ENCODE measurements at regions not wholly inside any gene's neighbourhood (a gene's known extent, or its start where the extent isn't known, plus 50 kb on each side); places are given as distances from the start of the nearest gene placed in this dataset.

- TF ChIP-seq CTCF (tag by site-specific recombination; IDR thresholded peaks at IDR 0.05) (no peak), ZBTB8A (tag by site-specific recombination; IDR thresholded peaks at IDR 0.05) (no peak)
- TF ChIP-seq, protein P1, sequence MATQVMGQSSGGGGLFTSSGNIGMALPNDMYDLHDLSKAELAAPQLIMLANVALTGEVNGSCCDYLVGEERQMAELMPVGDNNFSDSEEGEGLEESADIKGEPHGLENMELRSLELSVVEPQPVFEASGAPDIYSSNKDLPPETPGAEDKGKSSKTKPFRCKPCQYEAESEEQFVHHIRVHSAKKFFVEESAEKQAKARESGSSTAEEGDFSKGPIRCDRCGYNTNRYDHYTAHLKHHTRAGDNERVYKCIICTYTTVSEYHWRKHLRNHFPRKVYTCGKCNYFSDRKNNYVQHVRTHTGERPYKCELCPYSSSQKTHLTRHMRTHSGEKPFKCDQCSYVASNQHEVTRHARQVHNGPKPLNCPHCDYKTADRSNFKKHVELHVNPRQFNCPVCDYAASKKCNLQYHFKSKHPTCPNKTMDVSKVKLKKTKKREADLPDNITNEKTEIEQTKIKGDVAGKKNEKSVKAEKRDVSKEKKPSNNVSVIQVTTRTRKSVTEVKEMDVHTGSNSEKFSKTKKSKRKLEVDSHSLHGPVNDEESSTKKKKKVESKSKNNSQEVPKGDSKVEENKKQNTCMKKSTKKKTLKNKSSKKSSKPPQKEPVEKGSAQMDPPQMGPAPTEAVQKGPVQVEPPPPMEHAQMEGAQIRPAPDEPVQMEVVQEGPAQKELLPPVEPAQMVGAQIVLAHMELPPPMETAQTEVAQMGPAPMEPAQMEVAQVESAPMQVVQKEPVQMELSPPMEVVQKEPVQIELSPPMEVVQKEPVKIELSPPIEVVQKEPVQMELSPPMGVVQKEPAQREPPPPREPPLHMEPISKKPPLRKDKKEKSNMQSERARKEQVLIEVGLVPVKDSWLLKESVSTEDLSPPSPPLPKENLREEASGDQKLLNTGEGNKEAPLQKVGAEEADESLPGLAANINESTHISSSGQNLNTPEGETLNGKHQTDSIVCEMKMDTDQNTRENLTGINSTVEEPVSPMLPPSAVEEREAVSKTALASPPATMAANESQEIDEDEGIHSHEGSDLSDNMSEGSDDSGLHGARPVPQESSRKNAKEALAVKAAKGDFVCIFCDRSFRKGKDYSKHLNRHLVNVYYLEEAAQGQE (tag by site-specific recombination; IDR thresholded peaks at IDR 0.05) = no peak
Measured at GRCh38 chr5:74235552-74235951, 405.0 kb downstream of the ENC1 start.

Data from HEK293 (cell line).